Activated naive CD4-positive, alpha-beta T cell treated with anti-CD3 and anti-CD28 coated beads, Interleukin-2, amount 50 U/mL, for 72 hours (primary cell): ENCODE measurements at regions not wholly inside any gene's neighbourhood (a gene's known extent, or its start where the extent isn't known, plus 50 kb on each side); places are given as distances from the start of the nearest gene placed in this dataset.
"Not testable (repeated sequence)": the region's sequence is repeated elsewhere in the genome, so short reads cannot be mapped to it uniquely, and the experiment has no call there.

Source experiments
- ATAC-seq, 2 donors: fragments of 150-1000 bp; cut with Tn5 transposase; 2 replicates each; pipeline ENCODE4 v1.10.0; 2021; ENCODE audit warnings: mild to moderate bottlenecking in 2 of 2, moderate library complexity in 2 of 2
- DNase-seq, 2 donors: peaks; one replicate each; pipeline ENCODE4 v3.0.0; 2021 to 2022; ENCODE audit warnings: low spot score in 2 of 2
- H3K27ac Mint-ChIP-seq, 2 donors: one replicate each; pipeline ENCODE4 v1.8.0; 2022; ENCODE audit warnings: mild to moderate bottlenecking in 2 of 2, mixed read lengths in 2 of 2
- H3K36me3 Mint-ChIP-seq, 2 donors: one replicate each; pipeline ENCODE4 v1.8.0; 2022; ENCODE audit warnings: mixed read lengths in 2 of 2
- H3K9me3 Mint-ChIP-seq, 2 donors: one replicate each; pipeline ENCODE4 v1.8.0; 2022; ENCODE audit warnings: mixed read lengths in 2 of 2

DNA sequence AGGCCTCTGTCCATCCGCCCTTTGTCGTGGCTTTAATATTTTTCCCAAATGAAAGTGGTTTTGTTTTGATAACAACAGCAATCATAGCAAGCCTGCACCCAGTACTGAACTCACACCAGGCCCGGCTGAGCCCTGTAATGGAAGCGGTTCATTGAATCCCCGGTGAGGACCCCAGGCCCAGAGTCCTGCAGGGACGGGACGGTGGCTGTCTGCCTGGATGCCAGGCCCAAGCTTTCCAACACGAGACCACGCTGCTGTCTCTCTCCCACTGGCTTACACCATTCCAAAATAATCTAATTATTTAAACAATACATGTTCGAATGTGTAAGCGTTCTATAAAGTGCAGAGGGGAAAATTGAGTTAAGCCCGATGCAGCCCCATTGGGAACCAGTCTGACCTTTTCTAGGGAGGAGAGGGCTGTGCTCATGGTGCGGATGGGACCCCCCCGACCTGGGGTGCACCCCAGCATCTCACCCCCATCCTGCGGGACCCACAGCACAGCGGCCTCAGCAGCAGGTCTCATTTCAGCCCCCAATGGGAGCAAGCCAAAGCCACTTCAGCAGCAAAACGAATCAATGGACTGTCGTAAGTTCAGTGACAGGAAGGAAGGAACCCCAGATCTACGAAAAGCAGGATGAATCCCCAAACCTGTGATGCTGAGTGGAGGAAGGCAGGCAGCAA, 1046.9 kb downstream of the BRD1 start:
- Mint-ChIP-seq H3K36me3 (peaks cover 11% of the 10 kb centered on the region in 2 donors), H3K9me3 (peaks cover 13 to 14% of the 10 kb centered on the region in 2 donors), H3K27ac (no peak overlapping the region)
- ATAC-seq (no peak), DNase-seq (no peak)

DNA sequence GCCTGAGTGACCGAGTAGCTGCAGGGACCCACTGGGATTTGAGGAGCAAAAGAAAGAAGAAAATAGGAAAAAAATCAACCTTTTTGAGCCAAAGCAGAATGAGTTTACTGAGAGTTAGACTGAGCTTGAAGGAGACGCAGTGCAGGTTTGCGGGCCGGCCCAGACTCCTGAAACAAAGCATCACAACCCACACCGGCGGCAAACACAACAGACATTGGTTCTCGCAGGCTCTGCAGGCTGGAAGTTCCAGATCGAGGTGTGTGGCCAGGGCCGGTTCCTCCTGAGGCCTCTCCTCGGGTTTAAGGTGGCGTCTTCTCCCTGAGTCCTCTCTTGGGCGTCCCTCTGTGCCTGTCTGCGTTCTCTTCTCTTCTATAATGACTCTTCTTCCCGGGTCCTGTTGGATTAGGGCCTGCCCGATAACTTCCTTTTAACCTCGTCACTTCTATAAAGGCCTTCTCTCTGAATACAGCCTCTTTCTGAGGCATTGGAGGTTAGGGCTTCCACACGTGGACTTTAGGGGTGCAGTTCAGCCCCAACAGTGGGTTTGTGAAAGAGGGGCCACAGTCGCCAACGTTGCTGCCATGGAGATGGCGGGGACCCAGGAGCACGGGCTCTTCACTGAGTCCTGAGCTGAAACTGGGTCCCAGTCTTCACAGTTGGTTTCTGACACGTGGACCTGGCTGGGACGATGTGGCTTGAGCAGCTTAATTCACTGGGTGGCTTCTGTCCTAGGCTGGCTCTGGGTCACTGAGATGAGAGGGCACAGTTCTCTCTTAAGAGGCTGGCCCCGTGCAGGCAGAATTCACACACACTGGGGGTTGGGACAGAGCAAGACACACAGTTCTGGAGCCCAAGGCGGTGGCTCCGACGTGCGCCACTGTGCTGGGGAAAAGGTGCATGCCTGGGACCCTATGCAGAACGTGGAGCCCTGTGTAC, 1047.7 kb downstream of the BRD1 start:
- H3K9me3 Mint-ChIP-seq = peaks cover 13 to 14% of the 10 kb centered on the region in 2 donors
- H3K27ac Mint-ChIP-seq = no peak overlapping the region
- ATAC-seq = no peak
- DNase-seq = no peak
- peaks cover 11% of the 10 kb centered on the region in 2 donors for H3K36me3 Mint-ChIP-seq

DNA sequence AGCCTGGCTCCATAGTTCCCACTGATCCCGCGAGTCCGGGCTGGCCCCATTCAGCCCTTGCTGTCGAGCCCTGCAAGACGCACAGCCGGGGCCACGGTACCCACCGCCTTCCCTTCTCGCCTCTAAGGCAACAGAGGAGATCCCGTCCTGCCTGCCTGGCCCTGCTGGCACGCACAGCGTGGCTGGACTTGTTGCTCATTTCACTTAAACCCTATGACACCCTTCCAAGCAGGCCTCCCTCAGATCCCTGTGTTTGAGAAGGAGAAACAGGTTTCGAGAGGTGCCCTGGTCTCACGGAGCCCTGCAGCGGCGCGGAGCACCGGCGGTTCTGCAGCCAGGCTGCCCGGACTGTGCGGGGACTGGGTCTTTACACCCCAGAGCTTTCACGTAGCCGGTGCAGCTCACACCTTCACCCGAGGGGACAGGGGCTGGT, 1048.4 kb downstream of the BRD1 start:
- peaks cover 13 to 14% of the 10 kb centered on the region in 2 donors for H3K9me3 Mint-ChIP-seq
- peak overlapping the region in 1 of 2 donors; percentile 36 for H3K27ac Mint-ChIP-seq
- no peak for DNase-seq
- peaks cover 11% of the 10 kb centered on the region in 2 donors for H3K36me3 Mint-ChIP-seq
- ATAC-seq = no peak

DNA sequence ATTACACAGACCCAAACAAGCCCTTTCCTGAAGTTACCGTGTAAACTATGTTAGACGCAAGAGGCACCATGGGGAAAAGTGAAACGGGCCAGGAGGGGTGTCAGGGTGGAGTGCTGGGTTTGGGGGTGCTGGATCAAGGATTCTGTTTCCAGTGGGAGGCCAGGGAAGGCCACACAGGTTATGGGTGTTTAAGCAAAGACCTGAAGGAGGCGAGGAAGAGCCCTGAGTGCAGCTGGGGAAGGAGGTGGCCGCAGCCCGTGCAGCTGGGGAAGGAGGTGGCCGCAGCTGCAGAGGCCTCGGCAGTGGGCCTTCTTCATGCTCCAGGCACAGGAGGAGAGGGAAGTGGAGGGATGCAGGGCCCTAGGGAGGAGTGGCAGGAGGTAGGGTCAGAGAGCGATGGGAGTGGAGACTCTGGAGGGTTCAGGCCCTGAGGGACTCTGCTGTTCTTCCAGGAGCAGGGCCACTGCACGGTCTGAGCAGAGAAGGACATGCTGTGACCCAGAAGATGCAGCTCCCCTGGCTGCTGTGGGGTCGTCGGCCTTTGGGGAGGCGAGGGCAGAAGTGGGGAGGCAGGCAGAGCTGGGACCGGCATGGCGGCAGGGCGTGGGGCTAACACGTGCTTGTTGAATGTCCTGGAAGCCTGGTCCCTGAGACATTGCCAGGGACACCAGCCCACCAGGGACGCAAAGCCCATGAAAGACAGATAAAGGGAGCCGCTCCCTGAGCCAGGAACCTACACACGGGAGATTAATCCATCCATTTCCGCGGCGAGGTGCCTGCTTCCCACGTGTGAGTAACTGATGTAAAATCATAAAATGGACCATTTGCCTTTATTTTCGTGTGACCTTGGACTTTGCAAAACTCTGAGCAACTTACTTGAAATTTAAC, 1049.1 kb downstream of the BRD1 start:
- Mint-ChIP-seq H3K36me3 (peaks cover 11% of the 10 kb centered on the region in 2 donors), H3K27ac (no peak overlapping the region), H3K9me3 (peaks cover 13 to 19% of the 10 kb centered on the region in 2 donors)
- no peak for DNase-seq
- no peak for ATAC-seq

DNA sequence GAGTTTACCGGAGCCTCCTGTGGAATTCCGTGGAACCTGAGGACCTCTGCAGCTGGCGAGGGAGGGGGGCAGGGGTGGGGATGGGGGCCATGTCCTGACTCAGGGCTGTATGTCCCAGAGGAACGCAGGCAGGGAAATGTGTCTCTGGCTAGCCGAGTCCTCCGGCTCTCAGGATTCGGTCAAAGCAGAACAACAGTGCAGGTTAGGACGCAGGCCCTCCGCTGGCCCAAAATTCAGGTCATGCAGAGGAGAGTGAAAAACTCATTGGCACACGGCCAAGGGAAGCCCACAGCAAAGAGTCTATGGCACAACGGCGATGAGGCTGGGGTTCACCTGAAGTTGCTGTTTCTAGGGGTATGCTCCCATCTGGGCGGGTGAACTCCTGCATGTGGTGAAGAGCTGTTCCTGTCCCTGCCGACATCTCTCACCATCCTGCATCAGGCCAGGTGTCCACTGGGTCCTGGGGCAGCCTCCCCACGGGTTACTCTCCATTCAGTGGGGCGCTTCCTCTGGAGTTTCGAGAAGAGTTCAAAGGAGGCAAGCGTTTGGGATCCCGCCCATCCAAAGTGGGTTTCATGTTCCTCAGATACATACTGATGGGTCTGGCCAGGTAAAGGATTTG, 1055.3 kb downstream of the BRD1 start:
- Mint-ChIP-seq H3K27ac (no peak overlapping the region), H3K9me3 (peaks cover 16 to 19% of the 10 kb centered on the region in 2 donors), H3K36me3 (peaks cover 7 to 8% of the 10 kb centered on the region in 2 donors)
- ATAC-seq (no peak), DNase-seq (no peak)

DNA sequence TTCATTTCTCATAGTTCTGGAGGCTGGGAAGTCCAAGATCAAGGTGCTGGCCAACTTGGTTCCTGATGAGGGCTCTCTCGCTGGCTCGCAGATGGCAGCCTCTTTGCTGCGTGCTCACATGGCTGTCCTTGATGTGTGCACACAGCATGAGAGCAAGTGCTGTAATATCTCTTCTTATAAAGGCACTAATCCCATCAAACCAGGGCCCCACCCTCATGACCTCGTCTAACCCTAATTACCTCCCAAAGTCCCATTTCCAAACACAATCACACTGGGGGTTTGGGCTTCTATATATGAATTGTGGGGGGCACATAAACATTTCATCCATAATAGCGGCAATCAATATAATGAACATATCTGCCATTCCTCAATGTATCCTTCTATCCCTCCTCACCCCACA, 1062.1 kb downstream of the BRD1 start:
- peaks cover 0 to 5% of the 10 kb centered on the region in 2 donors for H3K36me3 Mint-ChIP-seq
- no peak for DNase-seq
- H3K9me3 Mint-ChIP-seq = peaks cover 4 to 11% of the 10 kb centered on the region in 2 donors
- no peak overlapping the region for H3K27ac Mint-ChIP-seq
- no peak for ATAC-seq

DNA sequence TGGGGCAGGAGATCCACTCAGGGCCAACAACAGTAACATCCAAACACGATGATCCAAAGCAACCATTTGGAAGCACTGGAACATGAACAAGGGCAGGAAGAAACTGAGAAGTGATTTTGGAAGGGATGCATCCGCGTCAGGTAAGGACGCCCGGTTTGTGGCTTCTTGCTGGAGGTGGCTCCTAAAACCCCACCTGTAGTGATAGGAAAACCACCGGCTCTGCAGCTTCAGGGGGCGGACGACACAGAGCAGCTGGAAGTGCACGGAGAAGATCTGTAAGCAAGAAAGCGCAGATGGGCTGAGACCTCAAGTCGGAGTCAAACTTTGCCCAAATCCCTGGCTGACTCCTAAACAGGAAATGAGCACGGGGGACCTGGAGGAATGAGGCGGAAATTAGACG, 1066.1 kb downstream of the BRD1 start:
- ATAC-seq (no peak), DNase-seq (no peak)
- Mint-ChIP-seq H3K36me3 (no peaks in the 10 kb centered on the region), H3K9me3 (peaks cover 0 to 8% of the 10 kb centered on the region in 2 donors), H3K27ac (no peak overlapping the region)

DNA sequence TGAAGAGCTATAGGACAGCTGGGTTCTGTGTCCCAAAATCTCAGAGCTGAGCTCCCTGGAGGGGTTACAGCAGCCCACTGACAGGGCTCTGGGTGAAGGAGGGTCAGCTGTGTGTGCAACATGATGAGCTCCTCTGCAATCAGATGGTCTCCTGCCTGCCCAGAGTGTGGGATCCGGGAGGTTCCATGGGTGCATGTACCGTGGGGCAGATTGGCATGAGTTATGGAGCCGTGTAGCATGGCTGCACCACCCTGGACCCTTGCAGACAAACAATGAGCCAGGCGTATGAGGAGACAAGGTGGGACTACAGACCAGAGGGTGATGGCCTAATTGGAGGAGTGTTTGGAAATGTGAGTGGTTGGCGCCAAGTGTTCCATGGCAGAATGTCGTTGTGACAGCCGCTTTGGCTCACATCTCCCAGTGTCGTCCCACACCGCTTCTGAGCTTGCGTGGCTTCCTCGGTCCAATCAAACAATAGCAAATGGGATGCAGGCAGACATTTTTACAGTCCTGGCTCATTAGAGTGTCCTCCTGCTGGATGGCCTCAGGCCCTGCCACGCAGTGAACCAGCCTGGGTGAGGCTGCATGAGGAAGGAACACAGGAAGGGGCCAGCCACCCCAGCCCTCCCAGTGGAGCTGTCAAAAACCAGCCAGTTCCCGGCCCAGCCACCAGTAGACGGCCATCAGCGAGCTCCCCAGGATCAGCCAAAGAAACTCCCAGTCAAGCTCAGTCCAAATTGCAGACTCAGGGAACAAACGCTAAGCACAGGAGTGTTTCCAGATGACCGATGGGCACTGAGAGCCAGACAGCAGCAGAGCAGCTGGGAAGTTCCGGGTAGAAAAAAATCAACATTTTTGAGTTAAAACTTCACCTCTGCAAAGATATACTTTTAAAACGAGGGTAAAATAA, 1066.9 kb downstream of the BRD1 start:
- no peaks in the 10 kb centered on the region for H3K36me3 Mint-ChIP-seq
- DNase-seq (peak in 1 of 2 donors; percentile 26), ATAC-seq (no peak)
- no peak overlapping the region for H3K27ac Mint-ChIP-seq
- peaks cover 0 to 7% of the 10 kb centered on the region in 2 donors for H3K9me3 Mint-ChIP-seq

DNA sequence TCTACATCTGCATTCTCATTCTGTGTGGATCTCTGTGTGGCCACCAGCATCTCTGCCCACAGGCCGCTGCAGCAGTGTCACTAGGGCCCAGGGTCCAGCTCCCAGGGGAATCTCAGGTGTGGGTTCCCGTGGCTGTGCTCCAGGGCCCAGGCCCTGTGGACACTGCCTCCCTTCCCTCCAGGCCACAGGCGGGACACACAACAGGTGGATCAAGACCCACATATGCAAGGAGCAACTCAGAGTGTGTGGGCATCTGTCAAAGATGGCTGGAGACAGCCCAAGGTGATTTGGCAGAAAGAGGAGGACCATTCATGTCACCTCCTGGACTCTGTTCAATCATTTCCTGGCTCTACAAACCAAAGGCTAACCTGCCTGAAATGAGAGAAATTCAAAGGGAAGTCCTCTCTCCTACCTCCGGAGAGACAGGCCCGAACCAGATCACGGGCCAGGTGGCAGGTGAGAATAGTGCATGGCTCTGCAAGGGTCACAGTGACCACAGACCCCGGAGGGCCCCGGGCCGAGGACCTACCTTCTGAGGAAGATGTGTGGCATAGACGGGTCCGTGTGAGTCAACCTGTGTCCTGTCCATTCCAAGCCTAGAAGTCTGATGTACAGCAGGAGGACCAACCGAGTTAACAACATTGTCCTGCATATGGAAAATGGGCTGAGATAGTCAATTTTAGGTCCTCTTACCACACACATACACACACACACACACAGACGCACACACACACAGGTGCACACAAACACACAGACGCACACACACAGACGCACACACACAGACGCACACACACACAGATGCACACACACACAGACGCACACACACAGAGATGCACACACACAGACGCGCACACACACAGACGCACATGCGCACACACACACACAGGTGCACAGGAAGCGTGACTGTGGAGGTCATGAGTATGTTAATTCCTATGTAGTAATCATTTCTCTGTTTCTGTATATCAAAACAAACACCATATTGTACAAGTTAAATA, 1068.5 kb downstream of the BRD1 start:
- ATAC-seq (no peak), DNase-seq (no peak)
- Mint-ChIP-seq H3K36me3 (no peaks in the 10 kb centered on the region), H3K9me3 (no peaks in the 10 kb centered on the region), H3K27ac (no peak overlapping the region)

DNA sequence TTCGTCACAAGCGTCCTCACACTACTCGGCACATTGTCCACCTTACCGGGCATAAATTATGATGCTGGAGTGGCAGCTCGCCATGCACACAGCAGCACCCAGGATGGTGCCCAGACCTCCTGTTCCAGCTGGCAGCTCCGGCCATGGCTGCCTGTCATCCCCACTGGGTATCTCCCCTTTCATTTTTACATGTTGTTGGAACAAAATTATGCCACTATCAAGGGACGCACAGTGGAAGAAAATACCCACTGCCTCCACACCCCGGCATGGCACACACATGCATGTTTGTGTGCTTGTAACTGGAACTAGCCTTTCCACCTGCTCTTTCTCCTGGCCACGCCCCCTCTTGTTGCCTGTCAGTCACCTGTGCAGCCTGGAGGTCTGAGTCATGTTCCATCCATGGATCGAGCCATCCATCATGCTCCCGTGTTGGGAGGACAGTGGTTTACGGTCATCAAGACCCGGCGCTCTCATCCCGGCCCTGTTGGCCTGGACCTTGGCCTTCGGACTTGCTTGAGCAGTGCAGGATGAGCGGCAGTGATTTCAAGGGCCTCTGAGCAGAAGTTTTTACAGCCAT, 1069.6 kb downstream of the BRD1 start:
- no peak overlapping the region for H3K27ac Mint-ChIP-seq
- no peaks in the 10 kb centered on the region for H3K9me3 Mint-ChIP-seq
- ATAC-seq (no peak), DNase-seq (no peak)
- no peaks in the 10 kb centered on the region for H3K36me3 Mint-ChIP-seq

DNA sequence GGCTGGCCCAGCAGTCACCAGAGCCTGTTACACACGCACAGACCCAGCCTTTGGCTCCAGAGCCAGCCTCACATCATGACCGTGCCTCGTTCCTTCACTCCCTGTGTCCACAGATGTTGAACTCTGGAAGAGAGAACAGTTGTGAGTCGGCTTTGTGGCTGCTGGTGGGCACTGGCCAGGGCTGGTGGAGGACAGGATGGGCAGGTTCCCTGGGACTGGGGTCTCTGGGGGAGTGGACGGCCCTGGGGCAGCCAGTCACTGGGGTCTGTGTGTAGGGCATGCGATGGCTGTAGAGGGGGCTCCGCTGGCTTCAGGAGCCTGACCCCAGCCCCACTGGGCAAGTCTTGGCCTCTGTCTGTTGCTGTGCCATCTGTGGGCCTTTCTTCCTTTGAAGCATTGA, 1070.1 kb downstream of the BRD1 start:
- H3K27ac Mint-ChIP-seq = no peak overlapping the region
- no peak for ATAC-seq
- no peaks in the 10 kb centered on the region for H3K9me3 Mint-ChIP-seq
- H3K36me3 Mint-ChIP-seq = no peaks in the 10 kb centered on the region
- no peak for DNase-seq

DNA sequence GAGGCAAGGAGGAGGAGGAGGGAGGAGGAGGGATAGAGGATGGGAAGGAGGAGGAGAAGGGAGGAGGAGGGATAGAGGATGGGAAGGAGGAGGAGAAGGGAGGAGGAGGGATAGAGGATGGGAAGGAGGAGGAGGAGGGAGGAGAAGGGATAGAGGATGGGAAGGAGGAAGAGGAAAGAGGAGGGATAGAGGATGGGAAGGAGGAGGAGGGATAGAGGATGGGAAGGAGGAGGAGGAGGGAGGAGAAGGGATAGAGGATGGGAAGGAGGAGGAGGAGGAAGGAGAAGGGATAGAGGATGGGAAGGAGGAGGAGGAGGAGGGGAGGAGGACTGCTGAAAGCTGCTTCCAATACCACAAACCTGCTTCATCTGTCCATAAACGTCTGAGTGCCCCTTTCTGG, 1070.5 kb downstream of the BRD1 start:
- DNase-seq, H3K36me3 Mint-ChIP-seq, ATAC-seq, H3K9me3 Mint-ChIP-seq, H3K27ac Mint-ChIP-seq: not testable (repeated sequence)

DNA sequence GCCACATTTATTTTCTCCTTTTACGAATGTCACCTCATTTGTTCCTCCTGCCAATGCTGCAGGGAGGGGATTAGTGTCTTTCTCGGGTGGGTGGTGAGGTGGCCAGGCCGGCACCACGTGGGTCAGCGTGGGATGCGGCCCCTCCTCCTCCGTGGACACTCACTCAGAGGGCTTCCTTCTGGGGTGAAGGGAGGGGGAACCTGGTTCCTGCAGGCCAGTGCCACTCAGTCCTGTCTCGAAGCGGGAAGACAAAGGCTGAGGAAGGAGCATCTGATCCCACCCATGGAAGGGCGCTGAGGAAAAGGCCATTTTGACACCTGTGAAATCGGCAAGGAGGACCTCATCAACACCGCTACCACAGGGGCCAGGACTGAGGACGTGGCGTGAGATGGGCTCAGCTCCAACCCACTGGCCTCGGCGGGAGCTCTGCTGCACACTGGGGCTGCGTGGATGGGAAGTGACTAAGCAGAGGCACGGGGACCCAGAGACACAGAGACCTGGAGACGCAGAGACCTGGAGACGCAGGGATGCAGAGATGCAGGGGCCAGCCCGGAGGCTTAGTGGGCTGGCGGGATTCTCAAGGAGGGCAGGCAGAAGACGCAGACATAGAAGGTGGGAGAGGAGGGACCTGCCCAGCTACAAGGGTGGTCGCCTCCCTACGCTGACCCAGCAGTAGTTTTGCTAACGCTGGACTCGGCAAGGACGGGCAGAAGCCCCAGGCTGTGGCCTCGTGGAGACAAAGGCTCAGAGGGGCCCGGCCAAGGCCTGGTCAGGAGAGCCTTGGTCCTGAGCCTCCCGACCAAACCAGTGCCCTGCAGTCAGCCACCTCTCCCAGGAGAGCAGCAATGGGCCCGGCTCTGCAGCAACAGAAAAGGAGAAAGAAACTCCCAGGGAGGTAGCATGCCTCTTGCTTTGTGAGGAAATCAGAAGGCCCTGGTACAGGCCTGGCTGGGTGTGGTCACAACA, 1071.2 kb downstream of the BRD1 start:
- no peaks in the 10 kb centered on the region for H3K9me3 Mint-ChIP-seq
- DNase-seq (no peak), ATAC-seq (no peak)
- H3K36me3 Mint-ChIP-seq = no peaks in the 10 kb centered on the region
- H3K27ac Mint-ChIP-seq = no peak overlapping the region
